Coronary artery (tissue), 2 donors: ENCODE measurements at regions not wholly inside any gene's neighbourhood (a gene's known extent, or its start where the extent isn't known, plus 50 kb on each side); places are given as distances from the start of the nearest gene placed in this dataset.
A peak's percentile ranks its signal among the peaks of the same experiment; 100 is the strongest.

Experiments
- DNase-seq: peaks from one replicate; pipeline ENCODE4 v3.0.0-alpha.2; 2017; ENCODE audit warnings: low spot score
- H3K27ac ChIP-seq, 2 donors: fragments of 200-600 bp; sonication (generic); one replicate each; pipeline ENCODE4 v1.5.1; 2016 to 2019
- H3K4me3 ChIP-seq: fragments of 200-600 bp; sonication (generic); 2 replicates; pipeline ENCODE4 v1.5.1; 2016; ENCODE audit warnings: mild to moderate bottlenecking, moderate library complexity
- TF ChIP-seq, protein P1 (sequence below): fragments of 200-600 bp; sonication (generic); IDR thresholded peaks from one replicate; pipeline ENCODE4 v1.5.1; 2019; ENCODE audit warnings: antibody characterized with exemption

DNA sequence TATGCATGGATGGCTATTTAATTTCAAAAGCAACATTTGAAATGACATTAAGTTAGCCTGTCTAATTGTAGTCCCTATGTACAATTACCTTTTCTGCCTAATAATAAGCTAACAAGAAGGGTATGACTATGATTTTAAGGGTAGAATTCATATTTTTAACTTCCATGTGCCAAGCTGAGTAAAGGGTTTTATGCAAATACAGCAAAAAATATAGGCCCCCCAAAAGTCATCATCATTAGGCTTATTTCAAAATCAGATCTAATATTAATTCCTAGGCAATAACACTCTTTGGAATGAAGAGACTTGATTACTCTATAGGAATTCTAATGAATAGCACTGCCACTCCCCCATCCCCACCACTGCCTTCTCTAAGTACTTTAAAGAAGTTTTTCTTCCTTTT lies 155.9 kb upstream of the DYNLRB2 start:
- no peak for DNase-seq
- H3K4me3 ChIP-seq: no peak overlapping the region
- no peak overlapping the region for H3K27ac ChIP-seq
- TF ChIP-seq, protein P1, sequence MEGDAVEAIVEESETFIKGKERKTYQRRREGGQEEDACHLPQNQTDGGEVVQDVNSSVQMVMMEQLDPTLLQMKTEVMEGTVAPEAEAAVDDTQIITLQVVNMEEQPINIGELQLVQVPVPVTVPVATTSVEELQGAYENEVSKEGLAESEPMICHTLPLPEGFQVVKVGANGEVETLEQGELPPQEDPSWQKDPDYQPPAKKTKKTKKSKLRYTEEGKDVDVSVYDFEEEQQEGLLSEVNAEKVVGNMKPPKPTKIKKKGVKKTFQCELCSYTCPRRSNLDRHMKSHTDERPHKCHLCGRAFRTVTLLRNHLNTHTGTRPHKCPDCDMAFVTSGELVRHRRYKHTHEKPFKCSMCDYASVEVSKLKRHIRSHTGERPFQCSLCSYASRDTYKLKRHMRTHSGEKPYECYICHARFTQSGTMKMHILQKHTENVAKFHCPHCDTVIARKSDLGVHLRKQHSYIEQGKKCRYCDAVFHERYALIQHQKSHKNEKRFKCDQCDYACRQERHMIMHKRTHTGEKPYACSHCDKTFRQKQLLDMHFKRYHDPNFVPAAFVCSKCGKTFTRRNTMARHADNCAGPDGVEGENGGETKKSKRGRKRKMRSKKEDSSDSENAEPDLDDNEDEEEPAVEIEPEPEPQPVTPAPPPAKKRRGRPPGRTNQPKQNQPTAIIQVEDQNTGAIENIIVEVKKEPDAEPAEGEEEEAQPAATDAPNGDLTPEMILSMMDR: no peak

DNA sequence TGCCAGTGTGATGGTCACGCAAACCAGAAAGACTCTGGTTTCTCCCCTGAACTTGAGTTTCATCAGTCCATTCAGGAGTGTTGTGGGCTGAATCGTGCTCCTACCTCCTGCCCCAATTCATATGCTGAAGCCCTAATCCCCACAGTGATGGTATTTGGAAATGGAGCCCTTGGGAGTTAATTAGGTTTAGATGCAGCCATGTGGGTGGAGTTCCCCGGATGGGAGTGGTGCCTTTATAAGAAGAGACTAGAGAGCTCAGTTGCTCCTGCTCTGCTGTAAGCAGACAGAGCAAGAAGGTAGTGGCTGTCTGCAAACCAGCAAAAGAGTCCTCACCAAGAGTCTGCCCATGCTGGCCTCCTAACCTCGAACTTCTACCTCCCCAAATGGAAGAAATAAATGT lies 160.3 kb upstream of the DYNLRB2 start:
- DNase-seq: no peak
- no peak overlapping the region for H3K27ac ChIP-seq
- no peak overlapping the region for H3K4me3 ChIP-seq
- TF ChIP-seq, protein P1: no peak

DNA sequence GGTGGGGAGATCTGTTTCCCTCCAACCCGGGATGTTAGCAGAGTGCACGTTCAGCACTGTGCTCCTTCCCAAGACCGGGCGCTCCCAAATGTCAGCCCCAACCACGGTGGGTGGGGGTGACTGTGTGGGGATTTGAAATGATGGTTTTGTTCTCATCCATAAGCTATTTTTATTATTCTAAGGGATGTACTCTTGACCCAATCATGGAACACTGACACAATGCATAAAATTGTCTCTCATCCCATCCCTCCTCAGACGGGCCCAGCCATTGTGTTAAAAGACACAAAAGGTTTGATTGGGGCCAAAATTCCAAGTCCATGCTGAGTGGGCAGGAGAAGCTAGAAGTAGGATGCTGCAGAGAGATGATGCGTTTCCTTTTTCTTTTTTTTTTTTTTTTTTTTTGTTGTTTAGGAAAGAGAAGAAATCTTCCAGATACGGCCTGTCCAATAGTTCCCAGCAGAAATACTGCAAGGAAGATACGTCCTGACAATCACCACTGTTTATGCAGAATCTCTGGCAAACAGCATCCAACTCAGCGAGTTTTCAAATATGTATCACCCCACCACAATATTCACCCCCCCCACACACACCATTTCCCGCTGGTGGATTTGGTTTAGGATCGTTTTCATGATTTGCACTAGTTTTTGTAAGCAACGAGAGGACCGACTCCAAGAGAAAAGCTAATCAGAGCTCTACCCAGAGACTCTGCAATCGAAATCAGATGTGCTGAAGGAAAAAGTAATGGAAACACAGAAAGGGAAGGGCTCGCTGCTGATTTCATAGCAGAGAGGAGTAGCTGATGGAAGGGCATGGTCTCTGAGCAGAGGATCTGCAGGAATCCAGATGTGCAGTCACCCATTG lies 163.5 kb upstream of the DYNLRB2 start:
- TF ChIP-seq, protein P1: no peak
- Histone ChIP-seq H3K27ac (no peak overlapping the region), H3K4me3 (no peak overlapping the region)
- peak; percentile 58 for DNase-seq

DNA sequence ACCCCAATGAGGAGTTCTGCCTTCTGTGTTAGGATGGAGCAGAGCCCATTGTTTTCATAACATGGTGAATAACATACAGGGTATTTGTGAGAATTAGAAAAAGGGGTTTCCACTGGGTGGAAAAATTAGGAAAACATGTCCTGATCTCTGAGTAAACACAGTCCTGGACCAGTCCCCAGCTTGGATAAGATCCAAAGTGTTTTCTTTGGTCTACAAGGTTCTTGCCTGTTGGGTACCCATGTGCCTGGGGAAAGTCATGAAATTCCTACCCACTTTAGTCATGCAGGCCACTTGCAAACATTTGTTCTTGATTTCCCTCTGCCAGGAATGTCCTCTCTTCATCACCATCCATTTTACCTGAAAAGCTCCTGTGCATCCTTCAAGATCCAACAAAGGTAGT lies 164.8 kb upstream of the DYNLRB2 start:
- TF ChIP-seq, protein P1: no peak
- H3K4me3 ChIP-seq: no peak overlapping the region
- H3K27ac ChIP-seq: no peak overlapping the region
- no peak for DNase-seq

DNA sequence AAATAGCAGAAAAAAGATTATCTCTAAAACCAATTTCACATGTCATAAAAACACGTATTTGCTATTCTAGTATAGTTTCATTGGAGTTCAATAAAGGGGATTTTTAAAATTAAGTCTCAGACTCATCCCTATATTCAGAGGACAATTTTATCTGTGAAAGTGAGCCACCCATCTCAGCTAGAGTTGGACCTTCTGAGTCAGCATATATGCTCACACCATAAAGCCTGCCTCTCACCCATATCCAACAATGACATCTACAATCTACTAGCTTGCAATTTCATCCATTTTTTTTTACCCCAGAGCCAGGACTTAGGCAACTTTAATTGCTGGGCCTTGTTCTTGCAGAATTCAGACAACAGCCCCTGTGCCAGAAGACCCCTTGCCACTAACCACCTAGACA lies 165.3 kb upstream of the DYNLRB2 start:
- Histone ChIP-seq H3K4me3 (no peak overlapping the region), H3K27ac (no peak overlapping the region)
- TF ChIP-seq, protein P1: no peak
- no peak for DNase-seq

DNA sequence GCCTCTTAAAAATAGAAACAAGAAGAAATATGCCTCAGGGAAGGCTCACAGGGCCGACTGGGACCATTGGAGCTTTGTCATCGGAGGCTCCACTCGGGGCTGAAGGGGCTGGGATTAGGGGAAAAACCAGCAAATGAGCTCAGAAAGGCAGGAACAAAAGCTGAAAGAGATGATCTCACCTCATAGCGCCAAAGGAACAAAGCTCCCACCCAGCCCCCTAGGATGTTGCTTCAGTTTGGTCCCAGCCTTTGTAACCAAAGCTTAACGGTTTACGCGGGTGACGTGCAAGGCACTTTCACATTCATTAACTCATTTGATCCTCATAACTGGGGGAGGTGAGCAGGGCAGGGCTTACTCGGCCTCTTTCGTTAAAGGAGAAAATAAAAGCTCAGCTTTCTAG lies 168.5 kb upstream of the DYNLRB2 start:
- TF ChIP-seq, protein P1: no peak
- no peak overlapping the region for H3K4me3 ChIP-seq
- H3K27ac ChIP-seq: no peak overlapping the region
- no peak for DNase-seq
